NK-92 treated with Interleukin-12 subunit alpha and Interleukin-12 subunit beta, amount 100 ng/mL, for 24 hours (cell line): ENCODE measurements at regions not wholly inside any gene's neighbourhood (a gene's known extent, or its start where the extent isn't known, plus 50 kb on each side); places are given as distances from the start of the nearest gene placed in this dataset.
"Not testable (repeated sequence)": the region's sequence is repeated elsewhere in the genome, so short reads cannot be mapped to it uniquely, and the experiment has no call there.

Experiments
- DNase-seq: peaks from one replicate; lab custom pipeline; 2025; lab: John Stamatoyannopoulos, UW

DNA sequence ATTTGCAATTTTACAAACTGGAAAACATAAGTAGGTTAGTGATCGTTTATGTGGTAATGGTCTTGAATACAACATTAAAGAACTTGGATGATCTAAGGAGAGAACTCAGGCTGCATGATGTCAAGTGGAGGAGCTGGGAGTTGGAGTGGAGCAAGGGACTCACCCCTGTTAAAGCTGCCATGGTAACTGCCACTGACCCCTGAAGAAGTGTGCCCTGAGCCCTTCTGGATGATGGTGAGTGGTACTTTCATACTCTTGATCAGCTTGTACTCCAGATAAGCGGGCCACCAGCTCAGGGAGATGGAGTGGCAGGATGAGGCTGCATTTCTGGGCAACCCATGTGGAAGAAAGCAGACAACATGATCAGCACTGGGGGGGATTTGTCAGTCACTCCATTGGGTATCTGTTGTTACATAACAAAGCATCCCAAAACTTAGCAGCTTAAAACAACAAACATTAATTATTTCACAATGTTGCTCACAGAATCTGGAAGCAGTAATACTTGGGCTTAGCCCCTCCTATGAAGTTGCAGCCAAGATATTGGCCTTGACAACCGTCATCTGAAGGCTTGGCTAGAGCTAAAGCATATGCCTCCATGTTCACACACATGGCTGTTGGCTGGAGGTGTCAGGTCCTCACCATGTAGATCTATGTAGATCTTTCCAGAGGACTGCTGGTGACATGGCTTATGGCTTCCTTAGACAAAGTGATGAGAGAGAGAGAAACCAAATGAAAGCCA, 213.8 kb downstream of the DUSP10 start:
- no peak for DNase-seq

DNA sequence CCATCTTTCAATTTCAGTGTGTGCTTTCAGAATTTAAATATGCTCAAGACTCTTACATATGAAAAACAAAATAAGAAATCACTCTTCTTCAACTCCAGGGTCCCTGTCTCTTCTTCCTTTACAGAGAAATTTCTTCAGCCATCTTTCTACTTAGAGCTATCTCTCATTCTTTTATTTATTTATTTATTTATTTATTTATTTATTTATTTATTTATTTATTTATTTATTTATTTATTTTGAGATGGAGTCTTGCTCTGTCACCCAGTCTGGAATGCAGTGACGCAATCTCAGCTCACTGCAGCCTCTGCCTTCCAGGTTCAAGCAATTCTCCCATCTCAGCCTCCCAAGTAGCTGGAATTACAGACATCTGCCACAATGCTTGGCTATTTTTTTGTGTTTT, 211.7 kb downstream of the DUSP10 start:
- not testable (repeated sequence) for DNase-seq

DNA sequence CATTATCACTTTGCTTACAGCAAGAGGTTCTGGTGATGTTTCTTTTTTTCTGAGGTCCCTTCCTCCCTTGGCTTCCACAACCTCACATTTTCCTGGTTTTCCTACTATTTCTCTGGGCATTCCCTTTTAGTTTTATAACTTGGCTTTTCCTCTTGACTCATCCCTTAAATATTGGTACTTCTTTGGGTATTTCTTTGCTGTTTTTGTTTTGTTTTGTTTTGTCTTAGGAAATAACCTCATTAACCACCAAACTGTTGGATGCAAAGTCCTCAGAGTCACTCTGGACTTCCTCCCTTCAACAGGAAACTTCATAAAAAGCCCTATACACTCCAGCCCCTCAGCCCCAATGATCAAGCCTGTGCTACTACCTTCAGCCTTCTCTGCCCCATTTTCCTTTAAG, 211.1 kb downstream of the DUSP10 start:
- no peak for DNase-seq

DNA sequence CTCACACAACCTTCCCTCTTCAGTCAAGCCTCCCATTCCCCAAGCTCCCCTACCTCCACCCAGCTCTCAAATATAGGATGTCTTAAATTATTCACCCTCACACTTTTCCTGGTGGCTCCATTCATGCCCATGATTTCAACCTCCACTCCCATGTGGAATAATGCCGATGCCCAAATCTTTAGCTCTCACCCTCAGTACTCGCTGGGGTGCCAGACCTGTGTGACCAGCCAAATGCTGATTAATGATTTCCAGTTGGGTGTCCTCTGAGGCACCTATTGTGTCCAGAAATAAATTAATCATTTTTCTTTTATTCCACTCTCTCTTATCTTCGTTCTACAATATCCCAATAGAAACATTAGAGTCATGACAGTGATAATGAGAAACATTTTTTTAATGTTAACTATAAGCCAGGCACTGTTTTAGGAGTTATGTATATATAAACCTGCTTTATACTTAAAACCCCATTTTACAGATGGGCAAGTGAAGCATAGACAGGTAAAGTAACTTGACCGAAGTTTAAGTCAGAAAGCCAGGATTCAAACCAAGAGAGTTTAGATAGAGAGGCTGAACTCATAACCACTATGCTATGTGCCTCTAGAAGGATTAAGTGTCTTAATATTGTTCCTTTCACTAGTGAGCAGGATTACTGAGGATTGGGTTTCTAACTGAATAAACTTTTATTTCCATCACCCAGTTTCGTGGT, 209.7 kb downstream of the DUSP10 start:
- no peak for DNase-seq

DNA sequence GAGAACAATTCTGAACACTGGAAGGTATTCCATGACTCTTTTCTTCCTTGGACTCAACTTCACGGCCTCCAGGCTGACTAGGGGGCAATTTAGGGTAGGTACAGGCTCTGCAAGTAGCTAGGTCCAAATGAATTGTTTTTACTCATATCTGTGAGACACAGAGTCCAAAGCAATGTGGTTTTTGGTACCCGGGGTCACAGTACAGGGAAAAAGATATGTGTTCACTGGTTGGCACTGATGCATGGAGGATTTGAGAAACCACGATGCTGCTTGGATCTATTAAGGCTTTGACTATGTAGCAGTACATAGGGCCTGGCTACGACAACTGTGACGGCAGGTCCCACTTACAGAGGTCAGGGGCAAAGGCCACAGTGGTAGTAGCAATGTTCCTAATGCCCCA, 200.6 kb downstream of the DUSP10 start:
- DNase-seq, result no peak

DNA sequence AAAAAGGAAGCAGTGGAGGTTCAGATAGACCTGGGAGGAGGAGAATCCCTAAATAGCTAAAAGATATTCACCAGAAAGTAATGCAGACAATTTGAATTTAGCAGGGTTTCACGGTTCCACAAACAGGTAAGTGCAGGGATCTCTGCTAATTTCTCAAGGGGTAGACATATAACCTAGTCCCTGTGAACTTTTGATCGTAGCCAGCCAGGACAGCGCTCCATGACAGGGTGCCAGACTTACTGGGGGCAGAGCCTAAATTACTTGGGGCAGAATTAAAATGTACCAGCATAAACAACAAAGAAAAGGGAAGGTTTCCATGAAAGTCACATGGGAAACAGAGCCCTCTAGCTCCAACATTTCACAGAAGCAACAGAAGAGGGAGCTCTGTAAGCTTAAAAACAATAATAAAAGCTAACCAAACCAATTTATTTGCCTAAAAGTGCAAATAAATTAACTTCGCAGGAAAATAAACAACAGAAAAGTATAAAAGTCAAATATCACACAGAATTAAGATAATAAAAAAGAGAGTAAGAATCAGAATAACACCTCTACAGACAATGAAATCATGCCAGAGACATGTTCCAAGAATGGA, 198.3 kb downstream of the DUSP10 start:
- no peak for DNase-seq

DNA sequence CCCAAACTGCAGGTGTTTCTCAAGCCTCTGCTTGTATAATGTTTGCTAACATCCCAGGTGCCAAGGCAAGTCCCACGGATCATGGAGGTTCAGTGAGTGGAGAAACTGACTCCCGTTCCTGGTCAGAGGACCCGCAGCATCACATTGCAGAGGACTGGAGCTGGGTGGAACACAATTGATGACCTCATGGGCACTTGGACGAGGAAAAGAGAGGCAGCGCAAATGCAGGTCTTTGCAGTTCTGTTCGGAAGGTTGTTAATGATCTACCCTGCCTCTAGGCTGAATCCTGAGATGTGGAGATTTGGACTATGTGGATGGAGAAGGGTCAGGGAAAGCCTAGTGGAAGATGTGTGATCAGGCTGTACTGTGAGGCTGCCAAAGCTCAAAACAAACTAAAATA, 192.9 kb downstream of the DUSP10 start:
- DNase-seq, result no peak

DNA sequence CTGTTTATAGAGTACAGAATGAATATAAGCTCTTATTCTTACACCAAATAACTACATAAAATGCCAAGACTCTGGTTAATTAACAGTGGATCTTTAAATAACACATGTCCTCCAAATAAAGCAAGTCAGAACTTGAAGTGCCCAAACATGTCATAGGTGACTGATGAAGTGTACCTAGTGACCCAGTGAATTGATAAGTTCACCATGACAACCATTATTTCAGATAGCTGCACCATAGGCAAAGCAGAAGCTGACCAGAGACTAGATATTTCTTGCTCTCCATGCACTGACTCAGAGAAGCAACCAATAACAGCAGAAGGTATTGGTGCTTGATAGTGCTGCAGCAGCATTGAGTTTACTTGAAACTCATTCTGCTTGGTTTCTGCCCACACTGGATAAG, 192.1 kb downstream of the DUSP10 start:
- no peak for DNase-seq

DNA sequence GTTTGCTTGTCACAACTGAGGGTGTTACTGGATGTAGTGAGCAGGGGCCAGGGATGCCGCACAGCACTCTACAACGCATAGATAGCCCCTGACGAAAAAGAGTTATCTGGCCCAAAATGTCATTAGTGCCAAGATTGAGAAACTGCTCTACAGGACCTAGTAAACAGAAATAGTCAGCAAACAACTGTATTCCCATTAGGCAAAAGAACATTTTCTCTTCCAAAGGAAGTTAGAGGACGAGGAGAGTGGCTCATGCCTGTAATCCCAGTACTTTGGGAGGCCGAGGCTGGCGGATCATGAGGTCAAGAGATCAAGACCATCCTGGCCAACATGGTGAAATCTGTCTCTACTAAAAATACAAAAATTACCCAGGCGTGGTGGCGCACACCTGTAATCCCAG, 189.1 kb downstream of the DUSP10 start:
- DNase-seq, result not testable (repeated sequence)

DNA sequence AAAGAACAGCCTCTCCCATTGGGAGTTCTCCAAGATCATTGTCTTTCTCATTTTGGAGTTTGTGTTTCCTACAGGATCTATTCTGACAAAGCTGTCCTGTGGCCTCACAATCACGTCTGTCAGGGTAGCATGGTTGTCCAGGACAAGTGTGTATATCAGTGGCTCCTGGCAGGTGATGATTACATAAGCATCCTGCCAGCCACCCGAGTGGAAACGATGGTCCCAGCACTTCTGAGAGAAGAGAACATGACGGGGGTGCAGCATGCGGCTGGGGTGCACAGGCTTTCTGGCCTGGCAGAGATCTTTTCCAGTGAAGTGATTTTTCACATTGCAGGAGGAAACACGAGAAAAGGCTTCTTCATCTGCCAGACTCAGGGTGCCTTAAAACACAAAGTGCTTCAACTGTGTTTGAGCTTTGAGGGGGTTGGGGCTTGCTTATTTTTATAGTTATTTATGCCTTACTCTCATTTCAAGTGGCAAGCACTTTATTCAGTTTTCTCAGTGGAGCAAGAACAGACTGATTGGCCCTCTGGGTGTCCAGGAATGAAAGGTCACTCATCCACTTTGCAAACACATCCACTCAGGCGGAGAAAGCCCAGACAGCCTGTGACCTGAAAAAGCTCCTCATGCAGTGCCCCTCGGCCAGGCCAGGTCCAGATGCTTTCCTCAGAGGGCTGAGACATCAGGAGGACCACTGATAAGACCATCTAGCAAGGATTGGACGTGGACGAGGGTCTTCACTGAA, 186.0 kb downstream of the DUSP10 start:
- no peak for DNase-seq

DNA sequence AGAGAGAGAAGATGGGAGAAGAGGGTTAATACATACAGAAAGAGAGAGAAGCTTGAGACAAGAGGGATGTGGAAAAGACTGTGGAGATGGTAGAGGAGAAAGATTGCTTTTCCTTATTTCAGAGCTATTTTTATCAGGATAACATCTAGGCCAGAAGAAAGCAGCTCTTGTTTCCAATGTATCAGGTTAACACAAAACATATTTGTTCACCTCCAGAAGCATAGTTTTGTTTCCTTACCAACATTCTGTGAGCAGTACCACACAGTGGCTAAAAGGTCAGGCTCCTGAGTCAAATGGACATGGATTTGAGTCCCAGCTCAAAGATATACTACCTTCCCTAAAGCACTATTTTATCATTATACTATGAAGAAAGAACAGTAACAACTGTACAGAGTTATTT, 185.5 kb downstream of the DUSP10 start:
- no peak for DNase-seq

DNA sequence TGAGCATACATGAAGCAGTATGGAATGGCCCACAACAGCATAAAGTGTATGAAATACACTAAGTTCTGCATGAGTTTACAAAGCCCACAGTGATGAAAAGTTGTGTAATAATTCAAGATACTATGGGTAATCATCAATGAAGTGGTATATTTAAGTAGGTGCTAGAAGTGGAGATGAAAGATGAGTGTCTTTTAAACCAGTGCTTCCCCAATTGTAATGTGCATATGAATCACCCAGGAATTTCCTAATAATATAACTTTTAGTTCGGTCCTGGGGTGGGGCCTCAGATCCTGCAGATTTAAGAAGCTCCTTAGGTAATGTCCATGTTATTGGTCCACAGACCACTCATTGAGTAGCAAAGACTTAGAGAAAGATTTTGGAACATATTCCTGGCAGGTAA, 184.9 kb downstream of the DUSP10 start:
- DNase-seq, result no peak

DNA sequence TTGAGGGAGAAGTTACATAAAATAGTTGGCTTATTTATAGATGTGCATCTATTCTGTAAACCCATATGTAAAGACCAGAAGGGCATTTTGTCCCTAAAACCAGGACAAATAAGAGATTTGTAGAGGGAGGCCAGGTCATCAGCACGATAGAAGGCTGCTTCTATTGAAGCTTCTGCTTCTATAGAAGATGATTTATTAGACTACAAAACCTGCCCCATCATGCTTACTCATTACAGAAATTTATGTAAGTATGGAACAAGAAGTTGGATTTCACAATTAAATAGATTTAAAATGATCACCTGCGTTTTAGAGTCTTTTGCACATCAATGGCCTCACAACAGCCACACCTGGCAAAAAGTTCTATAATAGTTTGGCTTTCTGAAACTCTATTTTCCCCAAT, 183.5 kb downstream of the DUSP10 start:
- no peak for DNase-seq

DNA sequence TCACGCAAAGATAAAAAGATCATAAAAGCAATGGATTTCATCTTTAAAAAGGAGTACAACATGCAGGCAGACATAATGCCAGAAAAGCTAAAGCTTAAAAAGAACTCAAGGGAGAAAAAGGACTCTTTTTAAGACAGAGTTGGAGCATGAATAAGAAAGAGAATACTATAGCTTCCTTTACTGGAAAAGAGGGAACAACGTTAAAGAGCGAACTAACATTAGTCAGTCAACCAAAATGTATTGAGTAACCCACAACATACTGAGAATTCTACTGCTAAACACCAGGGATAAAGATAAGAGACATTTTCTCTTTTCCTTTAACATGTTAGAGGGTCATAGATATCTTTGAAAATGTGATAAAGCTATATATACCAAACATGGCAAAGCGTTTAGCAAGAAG, 182.0 kb downstream of the DUSP10 start:
- no peak for DNase-seq

DNA sequence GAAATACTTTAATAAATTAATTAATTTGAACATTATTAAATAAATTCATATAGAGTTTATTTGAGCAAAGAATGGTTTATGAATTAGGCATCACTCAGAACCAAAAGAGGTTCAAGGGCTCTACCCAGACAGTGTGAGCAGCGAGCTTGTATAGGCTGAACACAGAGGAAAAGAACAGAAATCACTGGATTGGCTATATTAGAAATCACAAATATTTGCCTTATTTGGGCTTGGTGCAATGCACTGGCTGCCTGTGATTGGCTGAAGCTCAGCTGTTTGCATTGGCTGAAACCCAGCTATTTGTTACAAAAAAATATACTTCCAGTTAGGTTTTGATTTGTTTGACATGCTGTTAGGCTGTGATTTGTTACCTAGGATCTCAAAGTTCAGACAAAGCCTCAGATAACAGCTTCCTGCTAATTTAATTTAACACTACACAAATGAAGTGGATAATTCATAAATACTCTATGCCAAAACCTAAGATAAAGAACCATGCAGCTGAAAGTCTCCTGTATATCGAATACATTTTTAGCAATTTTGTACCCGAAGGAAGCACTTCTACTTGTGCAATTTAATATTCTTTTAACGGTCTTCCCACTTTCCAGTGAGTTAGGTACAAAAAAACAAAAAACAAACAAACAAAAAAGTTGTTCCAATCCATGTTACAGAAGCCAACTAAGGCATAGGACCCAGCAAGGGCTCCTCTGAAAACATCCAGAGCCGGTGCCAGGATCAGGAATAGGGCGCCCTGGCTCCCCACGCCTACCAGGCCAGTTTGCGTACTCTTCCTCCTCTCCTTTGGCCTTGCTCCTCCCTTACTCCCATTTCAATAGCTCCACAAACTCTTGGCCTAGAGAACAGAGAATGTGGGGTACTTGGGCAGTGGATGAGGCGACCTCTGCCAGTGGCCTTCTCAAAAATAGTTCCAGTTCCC, 179.1 kb downstream of the DUSP10 start:
- DNase-seq, result no peak

DNA sequence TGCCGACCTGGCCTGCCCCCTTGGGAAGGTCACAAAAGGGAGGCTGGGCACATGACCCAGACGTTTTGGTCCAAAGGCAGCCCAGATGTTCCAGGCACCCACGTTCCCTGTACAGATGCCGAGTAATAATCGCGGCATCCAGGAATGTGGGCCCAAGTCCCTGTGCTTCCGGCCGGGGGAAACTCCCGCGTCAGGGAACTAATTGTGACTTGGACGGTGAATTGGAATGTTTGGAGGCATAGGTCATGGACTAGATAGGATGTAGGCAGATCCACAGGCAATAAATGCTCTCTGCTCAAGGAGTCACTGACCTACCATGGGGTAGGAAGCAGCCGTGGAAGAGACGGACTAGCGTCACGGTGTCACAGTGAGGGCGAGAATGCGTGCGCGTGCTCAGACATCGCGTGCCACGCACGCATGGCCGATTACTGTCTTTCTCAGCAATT, 178.4 kb downstream of the DUSP10 start:
- no peak for DNase-seq

DNA sequence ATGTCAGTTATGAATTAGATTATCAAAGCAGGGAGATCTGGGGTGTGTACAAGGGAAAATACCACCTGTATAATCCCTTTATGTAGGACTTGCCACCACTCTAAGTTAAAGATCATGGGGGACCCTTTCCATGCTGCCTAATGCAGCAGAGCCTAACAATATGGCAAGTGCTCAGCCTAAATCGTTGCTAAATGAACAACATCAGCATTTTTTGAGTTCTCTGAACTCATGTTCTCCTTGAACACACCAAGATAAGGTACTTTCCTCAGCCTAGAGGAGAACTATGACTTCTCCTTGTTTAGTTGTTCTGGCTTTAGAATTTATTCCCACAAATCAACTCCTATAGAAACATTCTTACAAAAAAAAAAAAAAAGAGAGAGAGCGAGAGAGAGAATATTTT, 177.0 kb downstream of the DUSP10 start:
- DNase-seq, result no peak

DNA sequence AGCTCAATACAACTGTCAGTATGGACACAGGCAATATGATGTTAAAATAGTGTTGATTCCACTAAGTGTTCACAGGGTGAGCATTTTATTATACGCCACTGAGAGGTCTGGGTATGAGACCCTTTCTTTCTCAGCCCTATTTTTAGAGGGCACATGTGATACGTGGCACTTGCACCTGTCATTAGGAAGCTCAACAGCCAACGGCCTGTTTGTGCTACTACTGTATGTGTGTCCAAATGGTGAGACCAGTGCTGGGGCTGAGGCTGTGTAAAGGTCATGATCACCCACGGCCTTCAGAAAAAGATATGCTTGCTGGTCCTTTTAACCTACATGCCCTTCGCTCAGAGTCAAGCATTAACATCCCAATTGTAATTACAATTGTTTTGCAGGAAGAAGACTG, 176.2 kb downstream of the DUSP10 start:
- no peak for DNase-seq

DNA sequence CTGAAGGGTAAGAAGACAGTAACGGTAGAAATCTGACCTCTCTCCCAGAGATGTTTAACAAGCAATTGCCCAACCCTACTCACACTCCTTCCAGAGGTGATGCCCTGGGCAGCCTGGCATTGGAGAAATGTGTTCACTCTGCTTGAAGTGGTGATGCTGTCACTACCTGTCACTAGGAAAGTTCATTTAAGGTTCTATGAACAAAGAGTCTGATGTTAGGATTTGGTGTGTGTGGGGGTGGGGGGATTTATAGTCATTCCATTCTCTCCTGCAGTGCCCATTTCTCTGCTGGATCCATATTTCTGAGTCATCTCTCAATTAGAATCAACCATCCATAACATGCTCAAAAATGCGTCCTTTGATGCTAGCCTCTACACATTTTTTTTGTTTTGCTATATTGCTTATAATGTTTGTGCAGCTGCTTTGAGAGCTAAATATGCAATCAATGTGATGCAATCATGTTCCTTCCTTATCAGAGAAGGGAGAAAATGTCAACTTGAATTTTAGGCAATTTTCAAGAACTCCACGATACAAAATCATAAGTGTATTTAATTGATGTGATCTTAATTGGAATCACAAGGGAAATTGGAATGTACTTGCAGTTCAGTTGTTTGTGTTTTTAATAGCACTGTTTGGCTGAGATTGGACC, 173.9 kb downstream of the DUSP10 start:
- no peak for DNase-seq

DNA sequence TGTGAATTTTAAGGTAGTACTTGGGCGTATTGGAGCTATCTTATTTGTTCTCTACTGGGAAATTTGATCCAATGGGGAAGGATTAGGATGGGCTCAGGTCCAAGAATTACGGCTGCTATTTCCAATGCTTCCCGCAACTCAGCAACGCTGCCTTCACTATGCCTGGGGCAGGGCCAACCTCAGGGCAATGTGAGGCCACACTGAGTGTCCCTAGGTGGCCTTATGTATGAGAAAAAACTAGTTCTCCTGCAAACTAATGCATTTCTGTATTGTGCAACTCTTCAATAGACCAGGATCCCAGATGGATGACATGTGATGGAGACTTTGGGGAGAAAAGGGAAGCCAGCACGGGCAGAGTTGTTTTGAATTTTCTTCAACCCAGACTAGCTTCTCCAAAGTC, 168.1 kb downstream of the DUSP10 start:
- DNase-seq, result no peak

DNA sequence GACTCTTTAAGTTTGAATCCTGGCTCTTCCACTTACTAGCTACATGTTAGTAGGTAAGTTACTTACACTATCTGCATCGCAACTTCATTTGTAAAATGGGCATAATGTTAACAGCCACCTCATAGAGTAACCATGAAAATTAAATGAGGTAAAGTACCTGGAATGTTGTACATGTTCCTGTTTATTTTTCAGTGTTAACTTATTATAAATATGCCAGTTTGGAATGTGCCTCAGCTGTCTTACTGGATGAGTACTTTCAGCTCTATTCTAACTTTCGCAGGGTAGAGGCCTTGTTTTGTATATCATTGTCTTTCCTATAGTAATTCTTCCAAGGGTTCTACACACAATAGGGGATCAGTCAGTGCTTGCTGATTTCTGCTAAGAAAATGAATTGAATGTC, 167.4 kb downstream of the DUSP10 start:
- DNase-seq, result no peak
